ENCODE measurements at regions not wholly inside any gene's neighbourhood (a gene's known extent, or its start where the extent isn't known, plus 50 kb on each side); places are given as distances from the start of the nearest gene placed in this dataset.

GRCh38 chr18:6578686-6579085 is 150.8 kb upstream of the ARHGAP28 start:
- no peak for TF ChIP-seq POLR2AphosphoS5 (IDR thresholded peaks at IDR 0.05; ENCODE audit: control insufficient read depth, insufficient read depth, low read depth, low read length)
- no peak for TF ChIP-seq CTCF (IDR thresholded peaks at IDR 0.05 in 2 of 3, conservative IDR thresholded peaks at IDR 0.05 in 1 of 3; ENCODE audit: insufficient read depth in 2 of 3, low read depth in 1 of 3, low read length in 3 of 3)
- TF ChIP-seq TGIF2 (CRISPR knock-in tag; IDR thresholded peaks at IDR 0.05): no peak
- no peak for TF ChIP-seq ZNF263 (CRISPR knock-in tag; IDR thresholded peaks at IDR 0.05; ENCODE audit: borderline replicate concordance)
- no peak for TF ChIP-seq SMARCB1 (IDR thresholded peaks at IDR 0.05; ENCODE audit: insufficient read length, low read depth)
- no peak for TF ChIP-seq ZNF224 (CRISPR knock-in tag; IDR thresholded peaks at IDR 0.05)
- TF ChIP-seq TBL1XR1 (IDR thresholded peaks at IDR 0.05; ENCODE audit: low read length in 2 of 2): no peak
- TF ChIP-seq JUND (IDR thresholded peaks at IDR 0.05; ENCODE audit: borderline replicate concordance, low read depth, low read length): no peak
- TF ChIP-seq JUND (tag; IDR thresholded peaks at IDR 0.05; ENCODE audit: borderline replicate concordance, low read depth, low read length): no peak
- no peak for TF ChIP-seq POLR2A (conservative IDR thresholded peaks at IDR 0.05)
- no peak for TF ChIP-seq YY1 (IDR thresholded peaks at IDR 0.05; ENCODE audit: borderline replicate concordance in 1 of 3, control insufficient read depth in 1 of 3, extremely low read depth in 1 of 3, insufficient read depth in 3 of 3, insufficient read length in 1 of 3, insufficient replicate concordance in 2 of 3, low read depth in 1 of 3, low read length in 2 of 3)
- TF ChIP-seq PRDM10 (IDR thresholded peaks at IDR 0.05; ENCODE audit: partially characterized antibody): no peak
- no peak for TF ChIP-seq ELF1 (tag; IDR thresholded peaks at IDR 0.05)
- TF ChIP-seq ZBTB26 (CRISPR knock-in tag; IDR thresholded peaks at IDR 0.05): no peak
- TF ChIP-seq SMC3 (conservative IDR thresholded peaks at IDR 0.05; ENCODE audit: insufficient read depth, low read depth, low read length): no peak
